ENCODE measurements at regions not wholly inside any gene's neighbourhood (a gene's known extent, or its start where the extent isn't known, plus 50 kb on each side); places are given as distances from the start of the nearest gene placed in this dataset.

- POLR2A ChIA-PET, result no interaction called here
- DNase-seq (ENCODE audit: extremely low read depth in 1 of 4, low spot score in 3 of 4) (no peak), FAIRE-seq (no peak), ATAC-seq (no peak)
- intact Hi-C loops (cut with micrococcal nuclease), result no loop called here
- Histone ChIP-seq H3K9me1 (ENCODE audit: control insufficient read depth, insufficient read depth, low read length) (no peaks in the 10 kb centered on the region), H3K4me2 (ENCODE audit: insufficient read depth, low read length) (no peak overlapping the region), H3K4me3 (no peak overlapping the region), H3K4me1 (replicated peaks in 1 of 2; ENCODE audit: control insufficient read depth in 2 of 2, insufficient read depth in 2 of 2, low read length in 2 of 2) (no peaks in the 10 kb centered on the region; a peak in 1 of 5 replicates), H3K9me3 (replicated peaks; ENCODE audit: control insufficient read depth, insufficient read depth, low read depth, low read length) (no peaks in the 10 kb centered on the region), H4K20me1 (replicated peaks; ENCODE audit: control insufficient read depth, insufficient read depth, low read length) (no peaks in the 10 kb centered on the region), H3K9ac (ENCODE audit: insufficient read depth in 1 of 2, low read depth in 2 of 2, low read length in 2 of 2) (no peak overlapping the region), H3K79me2 (ENCODE audit: control insufficient read depth, insufficient read depth, low read length) (no peaks in the 10 kb centered on the region), H3K27me3 (ENCODE audit: control insufficient read depth in 2 of 2, insufficient read depth in 2 of 2, low read length in 2 of 2) (no peaks in the 10 kb centered on the region), H2AFZ (ENCODE audit: low read depth, low read length) (no peak overlapping the region), H3K27ac (ENCODE audit: extremely low read depth, low read depth, low read length) (no peak overlapping the region), H3K36me3 (ENCODE audit: control insufficient read depth, insufficient read depth, low read length) (no peaks in the 10 kb centered on the region)
- TF ChIP-seq ZNF717 (CRISPR knock-in tag; IDR thresholded peaks at IDR 0.05) (no peak), ZNF584 (CRISPR knock-in tag; IDR thresholded peaks at IDR 0.05; ENCODE audit: low read depth) (no peak), KDM5B (IDR thresholded peaks at IDR 0.05; ENCODE audit: insufficient replicate concordance, low read depth, low read length) (no peak), CCNT2 (IDR thresholded peaks at IDR 0.05; ENCODE audit: borderline replicate concordance, extremely low read depth, insufficient read length, low read depth, low read length) (no peak), PHB (CRISPR knock-in tag; IDR thresholded peaks at IDR 0.05) (no peak), FOSL1 (tag; conservative IDR thresholded peaks at IDR 0.05) (no peak), STAT5B (CRISPR knock-in tag; IDR thresholded peaks at IDR 0.05) (no peak), MBD1 (CRISPR knock-in tag; IDR thresholded peaks at IDR 0.05) (no peak), ARHGAP35 (IDR thresholded peaks at IDR 0.05; ENCODE audit: partially characterized antibody) (no peak), ZBTB8A (IDR thresholded peaks at IDR 0.05; ENCODE audit: partially characterized antibody) (no peak), RBM34 (IDR thresholded peaks at IDR 0.05; ENCODE audit: borderline replicate concordance, insufficient read depth, low read length) (no peak), BDP1 (IDR thresholded peaks at IDR 0.05; ENCODE audit: insufficient read depth, insufficient read length) (no peak), MECOM (CRISPR knock-in tag; IDR thresholded peaks at IDR 0.05) (no peak)
- CTCF ChIA-PET (ENCODE audit: low intra/inter-chr PET ratio), result no interaction called here
- WGBS (ENCODE audit: insufficient coverage, low coverage, missing lambda C conversion rate), result 2% methylated on average over 8 of the region's 8 CpGs
- in situ Hi-C loops (cut with MboI), result no loop called here
- BruUV-seq (replicated peaks), result no TSS peak
These were observed 385.2 kb downstream of the GPAT3 start for GRCh38 chr4:83921124-83921523.

Measured in K562 (cell line).